ENCODE measurements at regions not wholly inside any gene's neighbourhood (a gene's known extent, or its start where the extent isn't known, plus 50 kb on each side); places are given as distances from the start of the nearest gene placed in this dataset.

GRCh38 chr4:24690436-24690835, 104.9 kb upstream of the SOD3 start:
- Mint-ChIP-seq H3K4me1 (no peaks in the 10 kb centered on the region), H3K27ac (no peak overlapping the region), H3K36me3 (ENCODE audit: low read depth) (no peaks in the 10 kb centered on the region), H3K27me3 (ENCODE audit: low read depth) (peaks cover 5% of the 10 kb centered on the region), H3K9me3 (peaks cover 4% of the 10 kb centered on the region), H3K4me3 (no peak overlapping the region)
- no peak for TF ChIP-seq CTCF (IDR thresholded peaks at IDR 0.05; ENCODE audit: unreplicated experiment in 3 of 3)

- Mint-ChIP-seq H3K27ac (no peak overlapping the region), H3K9me3 (peaks cover 4% of the 10 kb centered on the region), H3K27me3 (ENCODE audit: low read depth) (peaks cover 5% of the 10 kb centered on the region), H3K36me3 (ENCODE audit: low read depth) (no peaks in the 10 kb centered on the region), H3K4me1 (no peaks in the 10 kb centered on the region), H3K4me3 (no peak overlapping the region)
- TF ChIP-seq CTCF (IDR thresholded peaks at IDR 0.05; ENCODE audit: unreplicated experiment in 3 of 3), result no peak
These were observed 101.7 kb upstream of the SOD3 start for GRCh38 chr4:24693636-24694035.

- Mint-ChIP-seq H3K27ac (no peak overlapping the region), H3K4me1 (no peaks in the 10 kb centered on the region), H3K27me3 (ENCODE audit: low read depth) (peaks cover 5% of the 10 kb centered on the region), H3K4me3 (no peak overlapping the region), H3K9me3 (no peaks in the 10 kb centered on the region), H3K36me3 (ENCODE audit: low read depth) (no peaks in the 10 kb centered on the region)
- no peak for TF ChIP-seq CTCF (IDR thresholded peaks at IDR 0.05; ENCODE audit: unreplicated experiment in 3 of 3)
These were observed 95.3 kb upstream of the SOD3 start for GRCh38 chr4:24700118-24700517.

- no peak overlapping the region for H3K27ac Mint-ChIP-seq
- peaks cover 5% of the 10 kb centered on the region for H3K27me3 Mint-ChIP-seq (ENCODE audit: low read depth)
- no peaks in the 10 kb centered on the region for H3K36me3 Mint-ChIP-seq (ENCODE audit: low read depth)
- H3K9me3 Mint-ChIP-seq, result no peaks in the 10 kb centered on the region
- H3K4me1 Mint-ChIP-seq, result no peaks in the 10 kb centered on the region
- TF ChIP-seq CTCF (IDR thresholded peaks at IDR 0.05; ENCODE audit: unreplicated experiment in 3 of 3), result no peak
- no peak overlapping the region for H3K4me3 Mint-ChIP-seq
These were observed 93.7 kb upstream of the SOD3 start for GRCh38 chr4:24701683-24702082.

- H3K27me3 Mint-ChIP-seq (ENCODE audit: low read depth), result peaks cover 5% of the 10 kb centered on the region
- H3K9me3 Mint-ChIP-seq, result no peaks in the 10 kb centered on the region
- H3K4me3 Mint-ChIP-seq, result no peak overlapping the region
- H3K36me3 Mint-ChIP-seq (ENCODE audit: low read depth), result no peaks in the 10 kb centered on the region
- no peak overlapping the region for H3K27ac Mint-ChIP-seq
- no peak for TF ChIP-seq CTCF (IDR thresholded peaks at IDR 0.05; ENCODE audit: unreplicated experiment in 3 of 3)
- H3K4me1 Mint-ChIP-seq, result no peaks in the 10 kb centered on the region
These were observed 93.1 kb upstream of the SOD3 start for GRCh38 chr4:24702281-24702680.

GRCh38 chr4:24703298-24703697, 92.1 kb upstream of the SOD3 start:
- H3K4me1 Mint-ChIP-seq, result no peaks in the 10 kb centered on the region

More at GRCh38 chr4:24703298-24703697, 92.1 kb upstream of the SOD3 start:
- Mint-ChIP-seq H3K27ac (no peak overlapping the region), H3K9me3 (peaks cover 4% of the 10 kb centered on the region), H3K36me3 (ENCODE audit: low read depth) (no peaks in the 10 kb centered on the region), H3K4me3 (no peak overlapping the region), H3K27me3 (ENCODE audit: low read depth) (peaks cover 5% of the 10 kb centered on the region)
- no peak for TF ChIP-seq CTCF (IDR thresholded peaks at IDR 0.05; ENCODE audit: unreplicated experiment in 3 of 3)

All from nephron (organoid).